Caco-2 (cell line): ENCODE measurements at regions not wholly inside any gene's neighbourhood (a gene's known extent, or its start where the extent isn't known, plus 50 kb on each side); places are given as distances from the start of the nearest gene placed in this dataset.

ENCODE experiments used
- BruUV-seq: library from RNA; stranded (reverse); fragments of 400-500 nt; replicated peaks from 2 replicates; lab custom pipeline; 2021; lab: Mats Ljungman, UMichigan
- CTCF ChIA-PET: fragments of 300-600 bp; sonication (Branson Sonifier 250); formaldehyde crosslinking; loops from one replicate; lab custom pipeline; 2022; ENCODE audit warnings: antibody characterized with exemption; lab: Charles Lee
- POLR2A ChIA-PET: fragments of 300-600 bp; sonication (Branson Sonifier 250); formaldehyde crosslinking; loops from one replicate; lab custom pipeline; 2022; ENCODE audit warnings: antibody characterized with exemption; lab: Charles Lee
- DNase-seq, 2 experiments: peaks; one replicate each; pipeline versions ENCODE4 v3.0.0 to v3.0.0-alpha.2; 2020 to 2022
- H3K27me3 ChIP-seq: replicated peaks from 2 replicates; pipeline ENCODE4 v1.6.0; 2011; ENCODE audit warnings: low read length; ENCODE audit not compliant: control insufficient read depth, insufficient read depth
- H3K36me3 ChIP-seq: 2 replicates; pipeline ENCODE4 v1.5.1; 2011; ENCODE audit warnings: low read length; ENCODE audit not compliant: control insufficient read depth, insufficient read depth
- H3K4me1 ChIP-seq: fragments of 250-450 bp; sonication (Bioruptor Pico); 2 replicates; pipeline ENCODE4 v1.5.1; 2020; ENCODE audit warnings: mild to moderate bottlenecking
- H3K4me3 ChIP-seq: 2 replicates; pipeline ENCODE4 v1.5.1; 2011; ENCODE audit warnings: low read depth, mild to moderate bottlenecking, control low read depth, low read length
- H3K9me3 ChIP-seq: fragments of 250-450 bp; sonication (Bioruptor Pico); 2 replicates; pipeline ENCODE4 v1.5.1; 2020; ENCODE audit warnings: mild to moderate bottlenecking, moderate library complexity
- H3K27ac Mint-ChIP-seq: one replicate; pipeline ENCODE4 v1.8.0; 2022; ENCODE audit warnings: mixed read lengths; ENCODE audit not compliant: unreplicated experiment
- H3K27me3 Mint-ChIP-seq: one replicate; pipeline ENCODE4 v1.8.0; 2022; ENCODE audit warnings: mixed read lengths; ENCODE audit not compliant: insufficient read depth, unreplicated experiment
- H3K36me3 Mint-ChIP-seq: one replicate; pipeline ENCODE4 v1.8.0; 2022; ENCODE audit warnings: mild to moderate bottlenecking, mixed read lengths; ENCODE audit not compliant: insufficient read depth, unreplicated experiment
- H3K4me1 Mint-ChIP-seq: one replicate; pipeline ENCODE4 v1.8.0; 2022; ENCODE audit warnings: low read depth, mixed read lengths; ENCODE audit not compliant: unreplicated experiment
- H3K4me3 Mint-ChIP-seq: one replicate; pipeline ENCODE4 v1.8.0; 2022; ENCODE audit warnings: mild to moderate bottlenecking, moderate library complexity, mixed read lengths; ENCODE audit not compliant: unreplicated experiment
- H3K9me3 Mint-ChIP-seq: one replicate; pipeline ENCODE4 v1.8.0; 2022; ENCODE audit warnings: mixed read lengths; ENCODE audit not compliant: unreplicated experiment
- CTCF ChIP-seq, 2 experiments: fragments of 200-600 bp in 1 of 2; IDR thresholded peaks; 1 replicate in 1 of 2; 2 replicates in 1 of 2; pipeline versions ENCODE4 v1.5.1 to v1.8.0; 2011 to 2022; ENCODE audit warnings: antibody characterized with exemption in 1 of 2, control low read depth in 1 of 2, inconsistent platforms in 1 of 2, low read depth in 1 of 2, low read length in 1 of 2, mild to moderate bottlenecking in 1 of 2, moderate library complexity in 1 of 2; ENCODE audit not compliant: insufficient read depth in 1 of 2, severe bottlenecking in 1 of 2, unreplicated experiment in 1 of 2
- intact Hi-C: fragments of 100-400 bp; cut with micrococcal nuclease; formaldehyde crosslinking; loops from one replicate; pipeline ENCODE4 v1.10.0; 2022; ENCODE audit not compliant: unreplicated experiment

GRCh38 chr18:53757328-53757727 lies 467.1 kb downstream of the MBD2 start:
- H3K4me3 Mint-ChIP-seq: no peak overlapping the region
- H3K36me3 Mint-ChIP-seq: no peaks in the 10 kb centered on the region
- Histone ChIP-seq H3K4me3 (no peak overlapping the region), H3K36me3 (no peaks in the 10 kb centered on the region), H3K9me3 (no peaks in the 10 kb centered on the region), H3K27me3 (no peaks in the 10 kb centered on the region), H3K4me1 (no peaks in the 10 kb centered on the region)
- no TSS peak for BruUV-seq
- no peaks in the 10 kb centered on the region for H3K4me1 Mint-ChIP-seq
- ChIA-PET POLR2A (no interaction called here), CTCF (no interaction called here)
- H3K9me3 Mint-ChIP-seq: no peaks in the 10 kb centered on the region
- H3K27me3 Mint-ChIP-seq: no peaks in the 10 kb centered on the region
- no peak overlapping the region for H3K27ac Mint-ChIP-seq
- DNase-seq: no peak
- TF ChIP-seq CTCF (IDR thresholded peaks at IDR 0.05; ENCODE audit: insufficient read depth in 1 of 2, low read depth in 1 of 2, low read length in 1 of 2, severe bottlenecking in 1 of 2, unreplicated experiment in 1 of 2): no peak
- intact Hi-C loops: no loop called here

GRCh38 chr18:53756610-53756972 lies 467.9 kb downstream of the MBD2 start:
- Mint-ChIP-seq H3K27ac (no peak overlapping the region), H3K4me3 (no peak overlapping the region), H3K27me3 (no peaks in the 10 kb centered on the region), H3K4me1 (no peaks in the 10 kb centered on the region), H3K9me3 (no peaks in the 10 kb centered on the region), H3K36me3 (no peaks in the 10 kb centered on the region)
- no peak for TF ChIP-seq CTCF (IDR thresholded peaks at IDR 0.05; ENCODE audit: insufficient read depth in 1 of 2, low read depth in 1 of 2, low read length in 1 of 2, severe bottlenecking in 1 of 2, unreplicated experiment in 1 of 2)
- no TSS peak for BruUV-seq
- POLR2A ChIA-PET: no interaction called here
- Histone ChIP-seq H3K4me3 (no peak overlapping the region), H3K4me1 (no peaks in the 10 kb centered on the region), H3K9me3 (no peaks in the 10 kb centered on the region), H3K27me3 (no peaks in the 10 kb centered on the region), H3K36me3 (no peaks in the 10 kb centered on the region)
- CTCF ChIA-PET: no interaction called here
- intact Hi-C loops: no loop called here
- DNase-seq: no peak

- no peaks in the 10 kb centered on the region for H3K36me3 Mint-ChIP-seq
- ChIA-PET CTCF (no interaction called here), POLR2A (no interaction called here)
- no peak for TF ChIP-seq CTCF (IDR thresholded peaks at IDR 0.05; ENCODE audit: insufficient read depth in 1 of 2, low read depth in 1 of 2, low read length in 1 of 2, severe bottlenecking in 1 of 2, unreplicated experiment in 1 of 2)
- H3K4me1 Mint-ChIP-seq: no peaks in the 10 kb centered on the region
- H3K27ac Mint-ChIP-seq: no peak overlapping the region
- no peak overlapping the region for H3K4me3 ChIP-seq
- H3K4me3 Mint-ChIP-seq: no peak overlapping the region
- H3K4me1 ChIP-seq: no peaks in the 10 kb centered on the region
- no peaks in the 10 kb centered on the region for H3K27me3 Mint-ChIP-seq
- H3K27me3 ChIP-seq: no peaks in the 10 kb centered on the region
- DNase-seq: no peak
- intact Hi-C loops: no loop called here
- no peaks in the 10 kb centered on the region for H3K9me3 ChIP-seq
- no TSS peak for BruUV-seq
- no peaks in the 10 kb centered on the region for H3K9me3 Mint-ChIP-seq
- no peaks in the 10 kb centered on the region for H3K36me3 ChIP-seq
Measured at GRCh38 chr18:53755914-53756609, 468.4 kb downstream of the MBD2 start.
